Limb (tissue), 2 donors: ENCODE measurements at regions not wholly inside any gene's neighbourhood (a gene's known extent, or its start where the extent isn't known, plus 50 kb on each side); places are given as distances from the start of the nearest gene placed in this dataset.
"Not testable (repeated sequence)": the region's sequence is repeated elsewhere in the genome, so short reads cannot be mapped to it uniquely, and the experiment has no call there.

Experiments
- DNase-seq, 2 donors: peaks; one replicate each; pipeline ENCODE4 v3.0.0-alpha.2; 2016; ENCODE audit errors: extremely low spot score in 2 of 2

DNA sequence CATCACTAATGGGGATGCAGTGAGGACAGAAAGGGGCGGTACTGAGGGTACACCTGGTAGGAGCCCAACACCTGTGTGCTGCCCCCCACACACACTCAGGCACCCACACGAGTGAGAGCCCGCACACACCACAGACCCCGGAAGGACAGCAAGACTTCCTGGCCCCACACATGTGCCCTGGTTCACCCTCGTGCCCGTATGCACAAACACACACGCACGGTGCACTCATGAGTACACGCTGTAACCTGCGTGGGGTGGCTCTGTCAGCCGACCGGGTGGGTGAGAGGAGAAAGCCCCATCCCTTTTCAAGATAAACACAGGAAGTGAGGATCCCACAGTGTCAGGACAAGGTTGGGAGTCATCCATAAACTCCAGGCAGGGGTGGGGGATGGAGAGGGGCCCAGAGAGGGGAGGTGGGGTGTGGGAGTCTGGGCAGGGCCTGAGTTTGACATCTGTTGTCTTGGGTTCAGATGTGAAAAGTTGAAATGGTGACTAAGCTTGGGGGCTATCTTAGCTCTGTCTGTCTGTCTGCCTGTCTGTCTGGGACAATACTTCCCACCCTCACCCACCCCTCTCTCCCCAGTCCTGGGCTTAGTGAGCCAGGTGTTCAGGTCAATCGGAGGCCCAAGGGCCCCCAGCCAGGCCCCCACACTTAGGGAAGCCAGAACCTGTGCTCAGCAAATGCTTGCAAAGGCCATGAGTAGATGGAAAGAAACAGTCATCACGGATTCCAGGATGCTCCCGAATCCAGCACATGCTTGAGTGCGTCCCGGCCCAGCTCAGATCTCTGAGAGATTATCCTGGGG is 119.8 kb upstream of the ZBTB40 start:
- DNase-seq = peak in 1 of 2 donors; percentile 38

GRCh38 chr1:22332424-22332717 is 119.3 kb upstream of the ZBTB40 start:
- no peak for DNase-seq

DNA sequence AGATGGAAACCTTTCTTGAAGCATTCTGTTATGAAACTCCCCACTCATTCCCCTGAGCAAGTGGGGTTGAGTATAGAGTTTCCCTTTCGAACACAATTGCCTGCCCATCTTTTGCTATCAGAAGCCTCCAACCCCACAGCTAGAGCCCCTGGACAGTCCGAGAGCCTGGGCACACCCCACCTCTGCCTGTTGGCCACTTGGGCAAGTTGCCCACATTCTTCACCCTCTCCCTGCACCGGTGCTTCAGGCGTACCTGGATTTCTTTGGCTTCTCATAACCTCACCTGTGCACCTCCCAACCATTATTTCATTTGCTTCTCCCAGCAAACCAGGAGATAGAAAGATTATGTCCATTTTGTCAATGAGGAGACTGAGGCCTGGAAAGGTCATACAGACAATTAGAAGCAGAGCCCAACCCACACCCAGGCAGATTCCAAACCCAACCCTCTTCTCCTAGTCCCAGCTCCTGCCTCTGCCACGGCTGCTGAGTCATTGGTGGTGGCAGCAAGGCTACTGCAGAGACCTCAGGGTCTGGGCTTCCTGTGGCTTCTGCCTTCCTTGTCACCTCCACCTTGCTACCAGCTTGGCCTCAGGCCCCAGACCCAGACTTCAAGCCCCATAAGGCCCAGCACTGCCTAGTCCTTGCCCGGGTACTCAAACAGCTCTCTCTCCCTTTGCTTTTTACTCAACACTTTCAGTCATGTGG is 118.7 kb upstream of the ZBTB40 start:
- DNase-seq = no peak

DNA sequence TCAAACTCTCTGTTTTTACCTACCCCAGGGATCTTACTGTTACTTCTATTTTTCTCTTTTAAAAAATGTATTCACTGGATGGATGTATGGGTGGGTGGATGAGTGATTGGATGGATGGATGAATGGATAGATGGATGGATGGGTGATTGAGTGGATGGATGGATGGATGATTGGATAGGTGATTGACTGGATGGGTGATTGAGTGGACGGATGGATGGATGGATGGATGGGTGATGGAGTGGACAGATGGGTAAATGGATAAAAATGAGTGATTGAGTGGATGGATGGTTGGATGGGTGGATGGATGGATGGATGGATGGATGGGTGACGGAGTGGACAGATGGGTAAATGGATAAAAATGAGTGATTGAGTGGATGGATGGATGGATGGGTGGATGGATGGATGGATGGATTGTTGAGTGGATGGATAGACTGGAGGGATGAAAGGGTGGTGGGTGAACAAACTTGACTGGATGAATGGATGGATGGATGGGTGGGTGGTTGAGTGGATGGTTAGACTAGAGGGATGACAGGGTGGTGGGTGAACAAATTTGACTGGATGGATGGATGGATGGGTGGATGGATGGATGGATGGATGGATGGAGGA is 118.0 kb upstream of the ZBTB40 start:
- no peak for DNase-seq

GRCh38 chr1:22334860-22335550 is 116.6 kb upstream of the ZBTB40 start:
- DNase-seq = no peak

DNA sequence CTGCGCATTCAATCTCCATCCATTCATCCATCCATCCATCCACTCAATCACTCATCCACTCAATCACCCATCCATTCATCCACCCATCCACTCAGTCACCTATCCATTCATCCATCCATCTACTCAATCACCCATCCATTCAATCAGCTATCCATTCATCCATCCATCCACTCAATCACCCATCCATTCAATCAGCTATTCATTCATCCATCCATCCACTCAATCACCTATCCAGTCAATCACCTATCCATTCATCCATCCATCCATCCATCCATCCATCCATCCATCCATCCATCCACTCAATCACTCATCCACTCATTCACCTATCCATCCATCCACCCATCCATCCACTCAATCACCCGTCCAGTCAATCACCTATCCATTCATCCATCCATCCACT is 115.4 kb upstream of the ZBTB40 start:
- not testable (repeated sequence) for DNase-seq

DNA sequence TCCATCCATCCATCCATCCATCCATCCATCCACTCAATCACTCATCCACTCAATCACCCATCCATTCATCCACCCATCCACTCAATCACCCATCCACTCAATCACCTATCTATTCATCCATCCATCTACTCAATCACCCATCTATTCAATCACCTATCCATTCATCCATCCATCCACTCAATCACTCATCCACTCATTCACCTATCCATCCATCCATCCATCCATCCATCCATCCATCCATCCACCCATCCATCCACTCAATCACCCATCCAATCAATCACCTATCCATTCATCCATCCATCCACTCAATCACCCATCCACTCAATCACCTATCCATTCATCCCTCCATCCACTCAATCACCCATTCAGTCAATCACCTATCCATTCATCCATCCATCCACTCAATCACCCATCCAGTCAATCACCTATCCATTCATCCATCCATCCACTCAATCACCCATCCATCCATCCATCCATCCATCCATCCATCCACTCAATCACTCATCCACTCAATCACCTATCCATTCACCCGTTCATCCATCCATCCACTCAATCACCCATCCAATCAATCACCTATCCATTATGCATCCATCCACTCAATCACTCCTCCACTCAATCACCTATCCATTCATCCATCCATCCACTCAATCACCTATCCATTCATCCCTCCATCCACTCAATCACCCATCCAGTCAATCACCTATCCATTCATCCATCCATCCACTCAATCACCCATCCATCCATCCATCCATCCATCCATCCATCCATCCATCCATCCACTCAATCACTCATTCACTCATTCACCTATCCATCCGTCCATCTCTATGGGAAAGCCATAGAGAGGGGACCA is 114.7 kb upstream of the ZBTB40 start:
- DNase-seq = not testable (repeated sequence)

- DNase-seq = no peak
Measured at GRCh38 chr1:22338071-22338765, 113.4 kb upstream of the ZBTB40 start.

DNA sequence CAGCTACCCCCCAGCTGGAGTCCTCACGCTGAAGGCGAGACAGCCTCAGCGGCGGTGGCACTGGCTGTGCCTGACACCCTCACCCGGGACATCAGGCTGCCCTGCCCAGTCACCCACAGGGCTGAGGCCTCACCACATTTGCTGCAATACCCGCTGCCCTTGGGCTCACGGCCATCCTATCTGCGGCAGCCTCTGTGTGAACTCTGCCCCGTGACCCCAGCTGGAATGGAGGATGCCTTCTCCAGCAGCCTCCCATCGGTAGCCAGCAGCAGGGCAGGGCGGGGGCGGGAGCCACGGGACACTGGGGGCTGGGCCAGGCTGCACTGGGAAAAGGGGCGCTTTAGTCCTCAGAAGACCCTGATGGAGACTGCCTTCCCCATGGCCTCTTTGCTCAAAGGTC is 112.4 kb upstream of the ZBTB40 start:
- DNase-seq = no peak

DNA sequence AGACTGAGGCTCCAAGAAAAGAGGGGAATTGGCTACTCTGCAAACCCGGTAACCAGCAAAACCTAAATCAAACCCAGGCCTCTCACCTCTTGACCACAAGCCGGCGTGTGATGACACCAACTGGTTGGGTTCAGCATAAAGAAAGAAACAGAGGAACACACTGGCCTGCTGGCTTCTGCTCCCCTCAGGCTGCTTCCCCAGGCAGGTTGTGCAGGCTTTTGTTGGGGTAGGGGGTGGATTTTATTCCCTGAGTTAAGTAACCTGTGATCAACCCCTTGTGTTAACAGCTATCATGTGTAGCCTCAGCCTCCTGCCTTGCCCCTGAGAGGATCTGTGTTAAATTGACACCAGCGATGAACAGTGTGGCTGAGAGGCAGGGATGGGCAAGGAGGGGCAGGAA is 111.6 kb upstream of the ZBTB40 start:
- no peak for DNase-seq

GRCh38 chr1:22340873-22341272 is 110.8 kb upstream of the ZBTB40 start:
- no peak for DNase-seq

DNA sequence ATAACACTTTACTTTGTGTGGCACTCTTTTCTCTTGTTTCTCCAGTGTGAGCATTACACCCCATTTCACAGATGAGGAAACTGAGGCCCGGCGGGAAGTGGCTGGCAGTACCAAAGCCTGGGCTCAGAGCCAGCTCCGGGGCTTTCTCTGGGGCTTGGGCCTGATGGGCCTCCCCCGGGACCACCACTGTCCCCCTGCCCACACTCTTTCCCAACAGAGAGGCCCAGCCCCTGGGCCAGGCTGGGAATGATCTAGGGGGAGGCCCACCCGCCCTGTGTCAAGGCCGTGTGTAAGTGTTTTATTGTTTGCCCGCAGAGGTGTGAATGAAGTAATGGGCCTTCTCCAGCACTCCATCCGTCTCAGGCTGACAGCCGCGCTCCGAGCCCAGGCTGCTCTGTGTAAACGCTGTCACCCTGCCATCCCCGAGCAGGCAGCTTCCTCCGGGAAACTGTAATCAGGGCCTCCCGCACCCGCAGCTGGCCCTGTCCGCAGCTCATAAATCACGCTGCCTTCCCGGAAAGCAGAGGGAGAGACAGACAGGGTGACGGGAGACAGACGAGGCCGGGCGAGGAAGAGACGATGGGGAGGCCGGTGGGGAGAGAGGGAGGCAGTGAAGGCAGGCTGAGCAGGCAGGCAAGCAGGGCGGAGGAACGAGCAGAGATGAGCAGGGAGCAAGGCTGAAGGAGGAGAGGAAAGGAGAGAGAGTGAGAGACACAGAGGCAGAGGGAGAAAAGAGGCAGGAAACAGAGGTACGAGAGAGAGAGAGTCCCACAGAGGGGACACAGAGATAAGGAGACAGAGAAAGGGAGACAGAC is 109.7 kb upstream of the ZBTB40 start:
- peak; percentile 70 to 88 for DNase-seq

GRCh38 chr1:22342734-22343191 is 108.9 kb upstream of the ZBTB40 start:
- peak in 1 of 2 donors; percentile 54 for DNase-seq

- DNase-seq = peak in 1 of 2 donors; percentile 29
Measured at GRCh38 chr1:22343456-22344328, 108.0 kb upstream of the ZBTB40 start.

DNA sequence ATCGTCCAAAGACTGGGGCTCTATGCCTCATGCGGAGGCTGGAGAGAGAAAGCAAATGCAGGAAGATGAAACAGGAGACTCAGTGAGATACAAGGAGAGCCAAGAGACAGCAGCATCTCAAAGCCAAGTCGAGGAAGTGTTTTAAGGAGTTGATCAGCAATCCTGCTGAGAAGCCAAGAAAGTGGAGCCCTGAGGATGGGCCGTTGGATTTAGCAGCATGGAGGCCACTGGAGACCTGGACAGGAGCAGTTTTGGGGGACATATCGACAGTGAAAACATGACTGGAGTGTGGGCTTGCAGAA is 107.4 kb upstream of the ZBTB40 start:
- DNase-seq = no peak

DNA sequence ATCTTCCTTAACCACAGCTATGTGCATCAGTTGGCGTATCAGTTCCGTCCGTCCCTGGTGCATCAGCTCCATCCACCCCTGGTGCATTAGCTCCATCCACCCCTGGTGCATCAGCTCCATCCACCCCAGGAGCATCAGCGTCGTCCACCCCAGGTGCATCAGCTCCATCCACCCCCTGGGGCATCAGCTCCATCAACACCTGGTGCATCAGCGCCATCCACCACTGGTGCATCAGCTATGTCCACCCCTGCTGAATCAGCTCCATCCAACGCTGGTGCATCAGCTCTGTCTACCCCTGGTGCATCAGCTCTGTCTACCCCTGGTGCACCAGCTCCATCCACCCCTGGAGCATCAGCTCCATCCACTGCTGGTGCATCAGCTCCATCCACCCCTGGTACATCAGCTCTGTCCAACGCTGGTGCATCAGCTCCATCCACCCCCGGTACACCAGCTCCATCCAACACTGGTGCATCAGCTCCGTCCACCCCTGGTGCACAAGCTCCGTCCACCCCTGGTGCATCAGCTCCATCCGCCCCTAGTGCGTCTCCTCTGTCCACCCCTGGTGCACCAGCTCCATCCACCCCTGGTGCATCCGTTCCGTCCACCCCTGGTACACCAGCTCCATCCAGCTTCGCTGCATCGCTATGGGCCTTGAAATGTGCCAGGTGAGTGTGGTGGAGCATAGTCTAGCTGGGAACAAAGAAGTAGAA is 106.6 kb upstream of the ZBTB40 start:
- no peak for DNase-seq

DNA sequence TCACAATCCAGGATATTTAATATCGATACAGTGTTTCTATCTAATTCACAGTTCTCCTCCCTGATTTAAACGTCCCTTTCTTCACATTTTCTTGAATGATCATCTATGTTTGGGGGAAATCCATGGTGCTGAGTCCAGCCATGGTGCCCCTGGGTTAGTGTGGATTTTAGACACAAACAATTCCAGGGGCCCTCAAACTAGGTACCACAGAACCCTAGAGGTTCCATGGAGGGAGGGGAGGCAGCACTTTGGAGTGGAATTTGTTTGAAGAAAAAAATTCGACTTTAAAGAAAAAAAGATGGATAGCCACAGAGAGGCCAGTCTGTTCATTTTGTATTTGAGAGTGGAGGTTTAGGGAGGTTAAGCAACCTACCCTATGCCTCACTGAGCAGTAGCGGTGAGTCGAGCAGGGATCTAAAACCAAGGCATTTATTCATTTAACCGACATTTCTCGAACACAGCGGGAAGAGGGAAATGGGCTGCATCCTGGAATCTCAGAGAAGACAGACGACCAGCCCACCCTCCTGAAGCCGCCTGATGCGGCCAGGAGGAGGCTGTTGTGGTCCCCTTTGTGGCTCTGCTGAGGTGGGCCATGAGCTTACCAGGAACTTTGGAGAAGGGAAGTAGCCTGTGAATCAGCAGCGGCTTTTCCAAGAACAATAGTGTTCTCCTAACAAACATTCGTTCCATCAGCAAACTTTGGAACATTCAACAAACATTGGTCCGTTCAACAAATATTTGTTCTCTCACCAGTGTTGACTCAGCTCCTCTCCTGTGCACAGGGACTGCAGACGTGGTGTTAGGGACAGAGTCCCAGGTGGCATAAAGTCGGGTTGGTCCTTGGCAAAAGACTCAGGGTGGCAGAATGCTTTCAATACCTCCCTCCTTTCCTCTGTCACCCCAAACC is 103.5 kb upstream of the ZBTB40 start:
- DNase-seq = no peak
